Rectal smooth muscle tissue (tissue), 1 donor: ENCODE measurements at regions not wholly inside any gene's neighbourhood (a gene's known extent, or its start where the extent isn't known, plus 50 kb on each side); places are given as distances from the start of the nearest gene placed in this dataset.

ENCODE experiments used
- H3K27ac ChIP-seq: one replicate; pipeline ENCODE4 v1.7.0; 2013; ENCODE audit warnings: low read depth, low read length, inconsistent platforms
- H3K27me3 ChIP-seq: one replicate; pipeline ENCODE4 v1.7.0; 2013; ENCODE audit warnings: low read length; ENCODE audit not compliant: control insufficient read depth, insufficient read depth
- H3K36me3 ChIP-seq: one replicate; pipeline ENCODE4 v1.7.0; 2013; ENCODE audit warnings: low read length; ENCODE audit not compliant: control insufficient read depth, insufficient read depth
- H3K4me1 ChIP-seq: one replicate; pipeline ENCODE4 v1.7.0; 2013; ENCODE audit warnings: low read length; ENCODE audit not compliant: control insufficient read depth, insufficient read depth
- H3K4me3 ChIP-seq: one replicate; pipeline ENCODE4 v1.7.0; 2013; ENCODE audit warnings: low read length
- H3K9ac ChIP-seq: one replicate; pipeline ENCODE4 v1.7.0; 2013; ENCODE audit warnings: low read length

DNA sequence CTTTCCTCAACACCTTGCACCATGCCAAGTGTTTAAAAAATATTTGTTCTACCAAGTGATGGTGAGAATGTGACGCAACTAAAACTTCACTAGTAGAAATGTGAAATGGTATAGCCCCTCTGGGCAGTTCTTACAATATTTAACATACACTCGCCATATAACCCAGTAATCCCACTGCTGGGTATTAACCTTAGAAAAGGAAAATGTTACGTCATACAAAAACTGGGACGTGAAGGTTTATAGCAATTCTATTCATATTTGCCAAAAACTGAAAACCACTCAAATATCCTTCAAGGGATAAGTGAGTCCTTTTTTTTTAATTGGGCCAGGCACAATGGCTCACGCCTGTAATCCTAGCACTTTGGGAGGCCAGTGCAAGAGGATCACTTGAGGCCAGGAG lies 279.3 kb downstream of the SKIDA1 start:
- H3K4me1 ChIP-seq, result no peaks in the 10 kb centered on the region
- H3K4me3 ChIP-seq, result no peak overlapping the region

DNA sequence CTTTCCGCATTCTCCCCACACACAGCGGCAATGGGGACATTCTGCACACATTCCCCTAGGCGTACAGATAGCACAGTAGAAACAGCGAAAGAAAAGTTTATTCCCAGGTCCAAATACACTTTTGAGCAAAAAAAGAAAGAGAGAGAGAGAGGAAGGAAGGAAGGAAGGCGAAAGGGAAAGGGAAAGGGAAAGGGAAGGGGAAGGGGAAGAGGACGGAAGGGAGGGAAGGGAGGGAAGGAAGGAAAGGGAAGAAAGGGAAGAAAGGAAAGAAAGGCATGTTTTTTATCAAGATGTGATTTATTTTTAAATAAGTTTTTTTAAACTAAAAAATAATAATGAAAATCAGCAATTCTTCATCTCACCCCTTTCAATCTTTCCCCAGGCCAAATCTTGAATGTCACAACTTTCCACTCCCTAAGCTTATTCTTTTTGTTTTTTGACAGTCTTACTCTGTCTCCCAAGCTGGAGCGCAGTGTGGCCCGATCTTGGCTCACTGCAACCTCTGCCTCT lies 281.7 kb downstream of the SKIDA1 start:
- Histone ChIP-seq H3K27ac (no peak overlapping the region), H3K4me3 (no peak overlapping the region), H3K27me3 (no peaks in the 10 kb centered on the region), H3K4me1 (no peaks in the 10 kb centered on the region), H3K9ac (no peak overlapping the region), H3K36me3 (no peaks in the 10 kb centered on the region)

More for the DNA sequence above, 279.3 kb downstream of the SKIDA1 start:
- H3K36me3 ChIP-seq, result no peaks in the 10 kb centered on the region
- H3K9ac ChIP-seq, result no peak overlapping the region
- no peaks in the 10 kb centered on the region for H3K27me3 ChIP-seq
- no peak overlapping the region for H3K27ac ChIP-seq

DNA sequence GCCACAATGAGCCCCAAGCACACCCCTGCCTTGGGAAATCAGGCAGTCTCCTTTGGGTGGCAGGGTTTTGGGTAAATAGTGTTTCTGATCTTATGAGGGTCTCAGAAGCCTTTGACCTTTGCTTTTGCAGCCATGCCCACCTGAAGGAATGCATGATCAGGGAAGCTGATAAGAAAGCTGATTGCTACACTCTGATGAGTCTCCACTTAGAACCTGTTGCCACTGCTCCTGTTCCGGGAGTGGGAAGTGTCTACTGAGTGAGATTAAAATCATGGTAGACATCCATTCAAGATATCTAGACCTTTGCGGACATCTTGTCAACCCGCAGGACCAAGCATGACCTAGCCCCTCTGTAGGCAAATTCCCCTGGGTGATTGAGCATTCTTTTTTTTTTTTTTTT lies 282.6 kb downstream of the SKIDA1 start:
- H3K27ac ChIP-seq, result no peak overlapping the region
- H3K36me3 ChIP-seq, result no peaks in the 10 kb centered on the region
- H3K27me3 ChIP-seq, result no peaks in the 10 kb centered on the region
- H3K4me3 ChIP-seq, result no peak overlapping the region
- H3K9ac ChIP-seq, result no peak overlapping the region
- H3K4me1 ChIP-seq, result no peaks in the 10 kb centered on the region

- H3K4me1 ChIP-seq, result no peaks in the 10 kb centered on the region
- no peak overlapping the region for H3K27ac ChIP-seq
- no peak overlapping the region for H3K4me3 ChIP-seq
- H3K9ac ChIP-seq, result no peak overlapping the region
- no peaks in the 10 kb centered on the region for H3K36me3 ChIP-seq
- no peaks in the 10 kb centered on the region for H3K27me3 ChIP-seq
These were observed 286.8 kb downstream of the SKIDA1 start for GRCh38 chr10:21238717-21239116.

DNA sequence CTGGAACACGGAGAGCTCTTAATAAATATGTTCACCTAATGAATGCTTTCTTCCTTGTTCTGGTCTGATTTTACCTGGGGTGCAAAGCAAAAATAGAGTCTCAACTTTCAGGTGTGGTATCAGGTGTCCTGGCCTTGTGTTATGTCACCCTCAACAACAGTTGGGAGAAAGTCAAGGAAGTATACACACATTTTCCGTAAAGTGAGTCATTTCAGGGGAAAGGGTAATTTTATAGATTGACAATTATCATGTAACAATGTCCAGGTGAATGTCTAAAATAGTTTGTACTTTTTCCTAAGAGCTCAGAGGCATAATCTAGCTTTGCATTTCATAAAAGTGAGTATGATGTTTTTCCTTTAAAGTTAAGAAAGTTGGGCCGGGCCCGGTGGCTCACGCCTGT lies 287.4 kb downstream of the SKIDA1 start:
- Histone ChIP-seq H3K36me3 (no peaks in the 10 kb centered on the region), H3K27me3 (no peaks in the 10 kb centered on the region), H3K4me1 (no peaks in the 10 kb centered on the region), H3K27ac (no peak overlapping the region), H3K9ac (no peak overlapping the region), H3K4me3 (no peak overlapping the region)

DNA sequence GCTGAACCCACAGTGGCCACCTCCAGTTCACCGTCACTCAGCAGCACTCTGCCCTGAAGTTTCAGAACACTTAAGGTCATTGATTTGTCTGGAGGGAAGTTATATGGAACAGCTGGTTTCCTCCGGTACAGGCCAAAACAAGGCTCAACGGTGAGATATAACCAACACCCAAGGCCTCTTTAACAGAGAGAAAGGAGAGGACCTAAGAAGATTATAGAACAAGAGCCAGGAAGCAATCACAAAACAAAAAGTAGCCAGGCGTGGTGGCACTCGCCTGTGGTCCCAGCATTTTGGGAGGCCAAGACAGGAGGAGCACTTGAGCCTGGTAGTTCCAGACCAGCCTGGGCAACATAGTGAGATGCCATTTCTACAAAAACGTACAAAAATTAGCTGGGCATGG lies 290.7 kb downstream of the SKIDA1 start:
- H3K27me3 ChIP-seq, result no peaks in the 10 kb centered on the region
- no peak overlapping the region for H3K9ac ChIP-seq
- no peaks in the 10 kb centered on the region for H3K36me3 ChIP-seq
- H3K4me1 ChIP-seq, result no peaks in the 10 kb centered on the region
- H3K27ac ChIP-seq, result no peak overlapping the region
- no peak overlapping the region for H3K4me3 ChIP-seq

- H3K27me3 ChIP-seq, result no peaks in the 10 kb centered on the region
- no peak overlapping the region for H3K9ac ChIP-seq
These were observed 295.3 kb downstream of the SKIDA1 start for GRCh38 chr10:21230219-21230618.

GRCh38 chr10:21217748-21218367 lies 307.6 kb downstream of the SKIDA1 start:
- Histone ChIP-seq H3K36me3 (no peaks in the 10 kb centered on the region), H3K27ac (no peak overlapping the region), H3K27me3 (no peaks in the 10 kb centered on the region), H3K4me3 (no peak overlapping the region), H3K4me1 (no peaks in the 10 kb centered on the region), H3K9ac (no peak overlapping the region)

More at GRCh38 chr10:21230219-21230618, 295.3 kb downstream of the SKIDA1 start:
- Histone ChIP-seq H3K27ac (no peak overlapping the region), H3K4me1 (no peaks in the 10 kb centered on the region), H3K4me3 (no peak overlapping the region), H3K36me3 (no peaks in the 10 kb centered on the region)

DNA sequence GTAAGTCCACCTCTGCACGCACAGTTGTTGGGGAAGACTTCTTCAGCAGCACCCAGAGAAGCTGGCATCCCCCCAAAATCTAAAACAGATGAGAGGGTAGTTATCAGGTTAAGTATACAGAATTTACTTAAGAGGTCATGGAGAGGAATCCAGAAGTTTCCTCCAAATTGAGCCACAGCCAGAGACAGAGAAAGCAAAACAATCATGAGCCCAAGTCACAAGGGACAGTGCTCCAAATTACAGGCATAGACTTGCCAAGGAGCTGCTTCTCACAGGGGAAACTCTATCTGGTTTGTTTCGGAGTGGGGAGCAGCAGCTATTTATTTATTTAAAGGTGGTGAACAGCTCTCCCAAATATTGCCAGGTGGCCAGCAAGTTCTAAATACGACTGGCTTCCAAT lies 308.4 kb downstream of the SKIDA1 start:
- no peak overlapping the region for H3K4me3 ChIP-seq
- no peak overlapping the region for H3K9ac ChIP-seq
- no peaks in the 10 kb centered on the region for H3K4me1 ChIP-seq
- H3K27ac ChIP-seq, result no peak overlapping the region
- no peaks in the 10 kb centered on the region for H3K27me3 ChIP-seq
- no peaks in the 10 kb centered on the region for H3K36me3 ChIP-seq

DNA sequence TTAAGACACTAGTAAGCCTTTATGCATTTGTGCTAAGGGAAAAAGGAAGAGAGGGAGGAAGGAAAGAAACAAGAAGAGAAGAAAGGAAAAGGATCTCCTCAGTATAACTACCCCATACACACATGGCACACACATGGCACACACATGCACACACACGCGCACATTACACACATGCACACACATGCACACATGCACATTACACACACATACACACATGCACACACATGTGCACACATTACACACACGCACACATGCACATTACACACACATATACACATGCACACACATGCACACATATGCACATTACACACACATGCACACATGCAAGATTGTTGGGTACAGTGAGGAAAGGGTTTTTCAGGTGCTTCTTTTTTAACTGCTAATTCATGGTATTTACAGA lies 311.2 kb downstream of the SKIDA1 start:
- Histone ChIP-seq H3K9ac (no peak overlapping the region), H3K27me3 (no peaks in the 10 kb centered on the region), H3K27ac (no peak overlapping the region), H3K4me1 (no peaks in the 10 kb centered on the region), H3K36me3 (no peaks in the 10 kb centered on the region), H3K4me3 (no peak overlapping the region)

DNA sequence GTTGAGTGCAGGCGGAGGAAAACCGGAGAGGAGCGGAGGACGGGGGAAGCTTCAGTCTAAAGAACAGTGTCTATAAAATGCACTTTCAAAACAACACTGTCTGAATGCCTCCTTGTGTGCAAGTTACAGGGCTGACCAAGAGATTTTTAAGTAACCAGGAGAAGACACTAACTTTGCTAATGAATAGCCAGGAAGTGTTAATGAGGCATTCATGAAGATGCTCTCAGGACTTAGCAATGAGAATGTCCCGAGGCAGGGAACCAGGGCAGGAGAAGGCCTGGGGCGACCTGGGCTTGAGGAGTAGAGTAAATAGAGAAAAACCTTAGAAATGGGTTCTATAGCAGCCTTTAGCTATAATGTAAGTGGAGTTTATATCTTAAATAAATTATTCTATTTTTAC lies 312.1 kb downstream of the SKIDA1 start:
- H3K36me3 ChIP-seq, result no peaks in the 10 kb centered on the region
- no peak overlapping the region for H3K27ac ChIP-seq
- no peak overlapping the region for H3K4me3 ChIP-seq
- no peak overlapping the region for H3K9ac ChIP-seq
- no peaks in the 10 kb centered on the region for H3K4me1 ChIP-seq
- no peaks in the 10 kb centered on the region for H3K27me3 ChIP-seq

GRCh38 chr10:21212912-21213311 lies 312.6 kb downstream of the SKIDA1 start:
- no peak overlapping the region for H3K27ac ChIP-seq
- H3K4me1 ChIP-seq, result no peaks in the 10 kb centered on the region
- H3K27me3 ChIP-seq, result no peaks in the 10 kb centered on the region
- no peak overlapping the region for H3K4me3 ChIP-seq
- no peaks in the 10 kb centered on the region for H3K36me3 ChIP-seq
- no peak overlapping the region for H3K9ac ChIP-seq

DNA sequence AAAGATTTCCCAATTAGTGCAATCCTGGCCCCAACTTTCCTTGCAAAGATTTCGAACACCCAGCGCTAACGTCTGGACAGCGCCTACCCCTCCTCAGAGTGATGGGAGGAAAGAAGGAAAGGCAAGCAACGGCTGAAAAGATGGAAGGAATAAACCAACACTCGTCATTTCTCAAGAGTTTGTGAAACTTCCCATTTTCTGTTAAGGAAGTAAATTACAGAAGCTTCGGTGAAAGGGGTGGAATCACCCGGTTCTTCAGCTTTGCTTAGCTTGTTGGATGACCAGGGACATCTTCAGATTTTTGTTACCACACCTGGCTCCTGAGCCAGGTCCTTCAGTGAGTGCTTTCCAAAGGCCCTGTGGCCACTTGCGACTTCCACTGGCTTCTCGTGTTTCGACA lies 313.1 kb downstream of the SKIDA1 start:
- Histone ChIP-seq H3K27me3 (no peaks in the 10 kb centered on the region), H3K4me1 (no peaks in the 10 kb centered on the region), H3K9ac (no peak overlapping the region), H3K4me3 (no peak overlapping the region), H3K27ac (no peak overlapping the region), H3K36me3 (no peaks in the 10 kb centered on the region)
